HepG2 (cell line): ENCODE measurements at regions not wholly inside any gene's neighbourhood (a gene's known extent, or its start where the extent isn't known, plus 50 kb on each side); places are given as distances from the start of the nearest gene placed in this dataset.

Experiments
- FOXA1 ChIP-seq, 2 experiments: fragments of 450-650 bp in 1 of 2; sonication (generic) in 1 of 2; formaldehyde crosslinking in 1 of 2; IDR thresholded peaks; 2 replicates each; pipeline versions ENCODE4 v1.4.0 to v1.6.1; 2016 to 2020; ENCODE audit warnings: missing genetic modification reagents in 1 of 2
- TP53 ChIP-seq: sonication (generic); formaldehyde crosslinking; conservative IDR thresholded peaks from 2 replicates; pipeline ENCODE4 v1.4.0; 2020; ENCODE audit warnings: missing genetic modification reagents
- ZNF703 ChIP-seq: sonication (generic); formaldehyde crosslinking; IDR thresholded peaks from 2 replicates; pipeline ENCODE4 v1.5.1; 2020; ENCODE audit warnings: missing genetic modification reagents, mild to moderate bottlenecking, moderate library complexity, borderline replicate concordance

GRCh38 chr6:108782179-108783041 is 65.8 kb upstream of the ARMC2 start:
- TF ChIP-seq ZNF703 (no peak), FOXA1 (IDR thresholded peaks at IDR 0.05) (no peak), FOXA1 (CRISPR knock-in tag; IDR thresholded peaks at IDR 0.05) (no peak), TP53 (CRISPR knock-in tag) (no peak)
